H54 (cell line): ENCODE measurements at regions not wholly inside any gene's neighbourhood (a gene's known extent, or its start where the extent isn't known, plus 50 kb on each side); places are given as distances from the start of the nearest gene placed in this dataset.
"Not testable (repeated sequence)": the region's sequence is repeated elsewhere in the genome, so short reads cannot be mapped to it uniquely, and the experiment has no call there.

Source experiments
- DNase-seq: peaks from one replicate; pipeline ENCODE4 v3.0.0; 2011; ENCODE audit warnings: low spot score, mixed read lengths; ENCODE audit not compliant: insufficient read length
- FAIRE-seq: peaks from 3 replicates; lab custom pipeline; 2011; peaks lifted over from hg19 to GRCh38; lab: Jason Lieb, UNC
- POLR2A ChIP-seq: IDR thresholded peaks from 2 replicates; pipeline ENCODE4 v1.6.1; 2011; ENCODE audit warnings: low read depth, mild to moderate bottlenecking, low read length

GRCh38 chr1:185398022-185398421 is 81.0 kb upstream of the IVNS1ABP start:
- FAIRE-seq: no peak
- no peak for TF ChIP-seq POLR2A
- no peak for DNase-seq

DNA sequence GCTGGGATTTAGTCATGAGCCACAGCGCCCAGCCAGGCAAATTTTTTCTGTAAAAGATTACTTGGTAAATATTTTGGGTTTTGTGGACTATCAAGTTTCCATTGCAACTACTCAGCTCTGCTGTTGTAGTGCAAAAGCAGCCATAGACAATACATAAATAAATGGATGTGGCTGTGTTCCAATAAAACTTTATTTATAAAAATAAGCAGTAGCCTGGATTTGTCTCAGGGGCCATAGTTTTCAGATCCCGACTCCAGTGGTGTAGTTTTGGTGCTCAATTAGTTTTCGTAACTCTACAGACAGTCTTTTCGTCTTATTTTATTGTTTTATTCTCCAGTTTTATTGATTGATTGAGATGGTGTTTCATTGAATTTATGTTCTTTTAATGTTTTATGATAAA is 80.1 kb upstream of the IVNS1ABP start:
- TF ChIP-seq POLR2A: no peak
- DNase-seq (no peak), FAIRE-seq (no peak)

GRCh38 chr1:185396126-185396525 is 79.1 kb upstream of the IVNS1ABP start:
- DNase-seq (no peak), FAIRE-seq (no peak)
- no peak for TF ChIP-seq POLR2A

- no peak for DNase-seq
- TF ChIP-seq POLR2A: no peak
- no peak for FAIRE-seq
These were observed 76.8 kb upstream of the IVNS1ABP start for GRCh38 chr1:185393815-185394214.

DNA sequence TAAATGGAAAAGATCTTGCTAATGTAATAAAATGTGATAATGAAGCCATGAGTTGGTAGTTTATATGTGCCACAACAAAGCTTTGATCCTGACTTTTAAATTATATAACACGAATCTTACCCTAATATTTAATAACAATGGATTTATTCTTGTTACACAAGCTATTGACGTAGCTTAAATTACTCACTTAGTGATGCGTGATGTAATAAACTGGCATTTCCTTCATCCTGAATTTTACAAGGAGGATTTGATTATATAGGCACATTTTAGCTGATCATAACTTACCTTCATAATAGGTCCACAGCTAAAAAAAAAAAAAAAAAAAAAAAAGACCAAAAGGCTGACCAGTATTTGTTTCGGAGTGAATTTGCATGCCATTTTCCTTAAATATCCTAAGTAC is 76.2 kb upstream of the IVNS1ABP start:
- TF ChIP-seq POLR2A: no peak
- FAIRE-seq: no peak
- no peak for DNase-seq

DNA sequence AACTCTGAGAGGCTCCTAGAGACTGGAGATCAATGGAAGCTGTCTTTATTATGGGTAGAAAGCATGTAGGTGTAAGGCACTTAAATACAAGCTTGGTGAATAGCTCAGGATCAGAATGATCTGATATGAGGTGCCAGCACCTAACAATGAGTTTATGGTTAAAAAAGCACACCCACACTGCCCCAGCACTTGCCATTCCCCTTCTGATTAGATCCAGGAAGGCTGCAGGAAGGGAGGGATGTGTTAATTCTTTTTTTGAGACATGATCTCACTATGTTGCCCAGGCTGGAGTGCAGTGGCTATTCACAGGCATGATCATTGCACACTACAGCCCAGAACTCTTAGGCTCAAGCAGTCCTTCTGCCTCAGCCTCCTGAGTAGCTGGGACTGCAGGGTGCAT is 71.8 kb upstream of the IVNS1ABP start:
- FAIRE-seq: no peak
- no peak for DNase-seq
- no peak for TF ChIP-seq POLR2A

DNA sequence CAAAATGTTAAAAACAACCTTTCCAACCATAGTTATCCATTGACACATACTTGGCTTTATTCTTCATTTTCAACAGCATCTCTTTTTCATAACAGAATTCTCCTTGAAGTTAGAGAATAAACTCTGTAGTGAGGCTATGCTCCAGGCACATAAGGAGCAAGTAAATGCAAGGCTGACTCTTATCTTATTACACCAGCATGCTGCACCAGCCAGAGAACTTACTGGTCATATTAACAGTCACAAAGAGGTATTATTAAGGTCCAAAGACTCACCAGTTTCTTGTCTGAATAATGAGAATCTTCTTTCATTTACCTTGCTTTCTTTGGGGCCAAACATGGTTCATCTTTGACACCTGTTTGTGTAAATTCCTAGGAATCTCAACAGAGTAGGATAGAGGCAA is 71.3 kb upstream of the IVNS1ABP start:
- DNase-seq (no peak), FAIRE-seq (no peak)
- no peak for TF ChIP-seq POLR2A

GRCh38 chr1:185385991-185386390 is 68.9 kb upstream of the IVNS1ABP start:
- DNase-seq: no peak
- no peak for TF ChIP-seq POLR2A
- FAIRE-seq: no peak

DNA sequence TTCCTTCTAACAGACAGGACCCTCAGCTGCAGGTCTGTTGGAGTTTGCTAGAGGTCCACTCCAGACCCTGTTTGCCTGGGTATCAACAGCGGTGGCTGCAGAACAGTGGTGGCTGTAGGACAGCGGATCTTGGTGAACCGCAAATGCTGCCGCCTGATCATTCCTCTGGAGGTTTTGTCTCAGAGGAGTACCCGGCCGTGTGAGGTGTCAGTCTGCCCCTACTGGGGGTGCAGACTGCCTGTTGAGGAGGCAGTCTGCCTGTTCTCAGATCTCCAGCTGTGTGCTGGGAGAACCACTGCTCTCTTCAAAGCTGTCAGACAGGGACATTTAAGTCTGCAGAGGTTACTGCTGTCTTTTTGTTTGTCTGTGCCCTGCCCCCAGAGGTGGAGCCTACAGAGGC is 66.8 kb upstream of the IVNS1ABP start:
- DNase-seq, FAIRE-seq: not testable (repeated sequence)

DNA sequence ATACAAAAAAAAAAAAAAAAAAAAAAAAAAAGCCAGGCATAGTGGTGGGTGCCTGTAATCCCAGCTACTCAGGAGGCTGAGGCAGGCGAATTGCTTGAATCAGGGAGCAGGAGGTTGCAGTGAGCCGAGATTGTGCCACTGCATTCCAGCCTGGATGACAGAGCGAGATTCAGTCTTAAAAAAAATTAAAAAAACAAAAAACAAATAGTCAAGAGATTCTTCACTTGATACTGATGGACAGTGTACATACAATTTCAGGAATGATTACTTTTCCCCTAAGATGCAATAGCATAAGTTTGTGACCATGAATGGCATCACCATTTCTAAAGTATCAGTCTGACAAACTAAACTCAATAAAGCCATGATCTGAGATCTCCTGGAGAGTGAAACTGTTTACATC is 60.8 kb upstream of the IVNS1ABP start:
- TF ChIP-seq POLR2A: no peak
- DNase-seq (no peak), FAIRE-seq (no peak)

GRCh38 chr1:185376840-185377635 is 60.0 kb upstream of the IVNS1ABP start:
- FAIRE-seq (no peak), DNase-seq (no peak)
- TF ChIP-seq POLR2A: no peak

DNA sequence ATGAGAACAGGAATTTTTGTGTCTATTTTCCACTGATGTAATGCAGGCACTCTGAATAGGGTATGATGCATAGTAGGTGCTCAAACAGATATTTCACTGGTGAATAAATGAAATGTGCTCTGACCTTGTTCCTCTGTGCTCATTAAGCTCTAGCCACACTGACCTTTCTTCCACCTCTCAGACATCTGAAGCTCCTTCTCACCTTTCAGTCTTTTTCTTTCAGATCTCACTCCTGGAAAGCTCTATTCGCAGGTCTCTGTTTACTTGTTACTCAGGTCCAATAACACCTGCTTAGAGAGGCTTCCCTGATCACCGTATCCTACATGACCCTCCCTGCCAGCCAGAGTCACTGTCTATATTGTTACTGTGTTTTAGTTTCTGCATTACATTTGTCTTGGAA is 59.2 kb upstream of the IVNS1ABP start:
- DNase-seq (no peak), FAIRE-seq (no peak)
- TF ChIP-seq POLR2A: no peak

GRCh38 chr1:185375583-185375982 is 58.5 kb upstream of the IVNS1ABP start:
- DNase-seq (no peak), FAIRE-seq (no peak)
- TF ChIP-seq POLR2A: no peak

DNA sequence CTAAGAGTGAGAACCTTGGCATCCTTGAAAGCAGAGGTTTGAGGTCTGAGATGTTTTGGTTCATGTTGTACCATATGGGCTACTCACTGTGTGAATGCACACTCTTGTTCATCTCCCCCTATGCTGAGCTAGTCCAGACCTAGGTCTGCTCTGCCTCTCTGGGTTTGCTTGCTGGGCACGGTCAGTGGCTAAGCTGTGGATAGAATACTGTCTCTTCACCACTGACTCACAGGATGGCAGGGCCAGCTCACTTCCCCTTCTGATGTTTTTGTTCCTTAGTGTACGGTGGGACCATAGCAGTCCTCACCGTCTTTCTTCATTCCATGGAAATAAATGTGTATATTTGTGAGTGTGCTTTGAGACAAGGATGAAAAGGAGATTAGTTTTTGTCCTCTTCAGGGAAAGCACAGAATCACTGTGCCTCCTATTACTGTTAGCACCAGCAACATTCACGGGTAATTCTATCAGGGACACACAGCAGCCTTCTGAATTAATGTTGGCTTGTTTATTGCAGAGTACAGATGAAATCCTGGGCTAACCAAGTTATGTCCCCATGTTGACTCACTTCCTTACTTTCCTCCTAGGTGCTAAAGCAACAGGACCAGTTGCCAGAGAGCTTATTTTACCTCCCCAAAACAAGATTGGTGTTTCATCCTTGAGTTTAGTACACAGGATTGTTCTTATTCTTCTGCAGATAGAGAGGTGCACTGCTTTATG is 56.9 kb upstream of the IVNS1ABP start:
- DNase-seq: peak; percentile 49
- FAIRE-seq: peak; percentile 60
- TF ChIP-seq POLR2A: no peak; the same call in 1 of the 2 replicates

- FAIRE-seq (no peak), DNase-seq (no peak)
- no peak for TF ChIP-seq POLR2A
These were observed 52.7 kb upstream of the IVNS1ABP start for GRCh38 chr1:185369786-185370185.
